ENCODE measurements at regions not wholly inside any gene's neighbourhood (a gene's known extent, or its start where the extent isn't known, plus 50 kb on each side); places are given as distances from the start of the nearest gene placed in this dataset.

DNA sequence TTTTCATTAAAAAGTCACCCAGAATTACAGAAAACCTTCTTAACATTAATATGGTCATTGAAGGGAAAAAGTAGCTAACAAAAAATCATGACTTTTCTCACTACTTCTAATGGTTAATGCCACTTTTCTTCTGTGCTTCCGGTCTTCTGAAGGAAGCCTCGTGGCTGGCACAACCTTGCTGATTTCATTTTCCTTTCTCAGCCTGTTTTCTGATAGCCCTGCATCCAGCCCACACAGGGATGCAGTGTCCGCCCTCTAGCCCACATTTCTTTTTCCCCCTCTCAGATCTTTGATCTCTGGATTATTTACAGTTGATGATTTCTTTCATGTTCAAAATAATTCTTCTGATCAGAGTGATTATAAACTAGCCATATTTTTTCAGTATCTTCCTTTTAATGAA is 655.4 kb upstream of the EPHA7 start:
- Histone ChIP-seq H3K27ac (ENCODE audit: low read length) (no peak overlapping the region), H3K27me3 (ENCODE audit: low read depth, low read length) (no peaks in the 10 kb centered on the region), H3K9me3 (ENCODE audit: control insufficient read depth in 1 of 2, low read length in 2 of 2) (no peaks in the 10 kb centered on the region), H3K4me3 (ENCODE audit: low read depth in 1 of 2, low read length in 2 of 2) (no peak overlapping the region), H3K36me3 (ENCODE audit: control insufficient read depth in 1 of 2, insufficient read depth in 2 of 2, low read length in 2 of 2) (no peaks in the 10 kb centered on the region), H3K4me1 (ENCODE audit: control insufficient read depth in 1 of 2, insufficient read depth in 2 of 2, low read length in 2 of 2) (no peaks in the 10 kb centered on the region)

DNA sequence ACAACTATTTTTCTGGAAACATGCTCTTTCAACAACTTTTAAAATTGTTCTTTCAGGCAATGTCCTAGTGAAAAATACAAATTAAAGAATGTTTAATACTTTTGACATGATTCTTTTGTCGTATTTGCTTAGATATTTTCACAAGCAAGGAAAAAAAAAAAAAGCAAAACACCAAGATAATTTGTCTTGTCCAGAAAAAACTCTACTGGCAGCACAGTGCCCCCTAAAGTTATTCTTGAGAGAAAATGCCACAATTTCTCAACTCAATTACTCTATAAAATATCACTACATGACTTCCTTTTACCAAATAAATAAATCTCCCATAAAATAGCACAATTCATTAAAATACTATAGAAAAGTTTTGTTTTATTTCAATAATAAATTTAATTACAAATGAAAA is 652.5 kb upstream of the EPHA7 start:
- Histone ChIP-seq H3K27me3 (ENCODE audit: low read depth, low read length) (no peaks in the 10 kb centered on the region), H3K4me3 (ENCODE audit: low read depth in 1 of 2, low read length in 2 of 2) (no peak overlapping the region), H3K4me1 (ENCODE audit: control insufficient read depth in 1 of 2, insufficient read depth in 2 of 2, low read length in 2 of 2) (no peaks in the 10 kb centered on the region), H3K36me3 (ENCODE audit: control insufficient read depth in 1 of 2, insufficient read depth in 2 of 2, low read length in 2 of 2) (no peaks in the 10 kb centered on the region), H3K9me3 (ENCODE audit: control insufficient read depth in 1 of 2, low read length in 2 of 2) (no peaks in the 10 kb centered on the region), H3K27ac (ENCODE audit: low read length) (no peak overlapping the region)

DNA sequence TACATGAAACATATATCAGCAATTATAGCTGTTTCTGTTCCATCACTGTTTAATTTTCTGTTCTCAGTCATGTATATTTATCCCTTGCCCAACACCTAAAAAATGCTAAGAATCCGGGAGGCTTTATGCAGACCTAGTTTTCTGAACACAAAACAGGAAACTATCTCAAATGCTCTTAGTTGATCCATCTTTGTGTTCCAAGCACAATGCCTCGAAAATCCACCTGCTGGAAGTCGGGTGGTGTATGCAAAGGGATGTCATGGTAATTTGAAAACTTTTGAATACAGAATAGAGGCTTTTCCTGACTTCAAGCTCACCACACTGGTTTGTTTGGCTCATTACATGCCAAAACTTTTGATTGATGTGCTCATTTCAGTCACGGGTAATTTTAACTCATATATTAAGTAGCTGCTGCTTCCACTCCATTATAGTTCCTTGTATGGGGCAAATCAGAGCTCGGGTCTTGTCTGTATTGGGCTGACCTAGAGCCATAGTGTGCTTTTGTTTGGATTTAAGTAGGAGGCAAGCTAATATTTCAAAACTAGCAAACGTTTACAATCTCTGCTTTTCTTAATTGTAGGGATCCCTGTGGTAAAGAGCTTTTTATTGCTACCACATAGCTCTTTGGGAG is 646.5 kb upstream of the EPHA7 start:
- H3K4me3 ChIP-seq (ENCODE audit: low read depth in 1 of 2, low read length in 2 of 2), result no peak overlapping the region
- H3K4me1 ChIP-seq (ENCODE audit: control insufficient read depth in 1 of 2, insufficient read depth in 2 of 2, low read length in 2 of 2), result no peaks in the 10 kb centered on the region
- H3K27me3 ChIP-seq (ENCODE audit: low read depth, low read length), result no peaks in the 10 kb centered on the region
- no peak overlapping the region for H3K27ac ChIP-seq (ENCODE audit: low read length)
- no peaks in the 10 kb centered on the region for H3K36me3 ChIP-seq (ENCODE audit: control insufficient read depth in 1 of 2, insufficient read depth in 2 of 2, low read length in 2 of 2)
- no peaks in the 10 kb centered on the region for H3K9me3 ChIP-seq (ENCODE audit: control insufficient read depth in 1 of 2, low read length in 2 of 2)

DNA sequence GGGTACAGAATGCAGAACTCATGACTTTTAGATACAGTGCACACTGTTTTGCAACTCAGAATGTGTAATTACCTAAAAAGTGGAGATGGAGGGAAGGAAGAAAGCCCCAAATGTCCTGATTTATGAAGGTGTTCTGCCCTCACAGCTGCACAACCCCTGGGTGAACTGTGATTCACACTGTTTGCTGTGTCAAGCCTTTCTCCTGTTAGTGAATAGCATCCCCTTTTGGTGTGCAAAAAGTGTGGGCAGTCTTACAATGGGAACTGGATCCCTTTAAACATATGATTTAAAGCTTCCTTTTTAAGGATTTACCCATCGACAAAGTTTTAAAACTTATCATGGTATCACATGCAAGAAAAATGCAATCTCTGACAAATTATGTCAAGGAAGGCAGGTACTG is 633.4 kb upstream of the EPHA7 start:
- Histone ChIP-seq H3K36me3 (ENCODE audit: control insufficient read depth in 1 of 2, insufficient read depth in 2 of 2, low read length in 2 of 2) (no peaks in the 10 kb centered on the region), H3K27me3 (ENCODE audit: low read depth, low read length) (no peaks in the 10 kb centered on the region), H3K4me3 (ENCODE audit: low read depth in 1 of 2, low read length in 2 of 2) (no peak overlapping the region), H3K27ac (ENCODE audit: low read length) (no peak overlapping the region), H3K4me1 (ENCODE audit: control insufficient read depth in 1 of 2, insufficient read depth in 2 of 2, low read length in 2 of 2) (no peaks in the 10 kb centered on the region), H3K9me3 (ENCODE audit: control insufficient read depth in 1 of 2, low read length in 2 of 2) (no peaks in the 10 kb centered on the region)

DNA sequence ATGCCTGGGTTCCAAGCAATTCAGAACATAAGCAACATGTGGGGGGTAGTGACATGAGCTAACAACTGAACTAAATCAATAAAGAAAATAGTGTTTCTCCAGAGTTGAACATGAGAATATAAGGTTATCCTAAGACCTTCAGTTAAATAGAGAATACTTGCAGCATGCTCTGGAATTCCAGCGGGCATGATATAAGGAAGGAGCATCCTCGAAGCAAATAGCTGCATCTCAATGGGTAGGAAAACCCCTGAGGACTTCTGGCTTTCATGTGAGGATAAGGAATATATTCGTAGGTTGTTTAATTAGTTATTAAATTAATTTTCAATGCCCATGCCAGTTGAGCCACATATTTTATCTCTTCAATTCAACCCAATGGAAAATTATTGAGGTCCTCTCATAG is 631.2 kb upstream of the EPHA7 start:
- Histone ChIP-seq H3K4me3 (ENCODE audit: low read depth in 1 of 2, low read length in 2 of 2) (no peak overlapping the region), H3K27me3 (ENCODE audit: low read depth, low read length) (no peaks in the 10 kb centered on the region), H3K4me1 (ENCODE audit: control insufficient read depth in 1 of 2, insufficient read depth in 2 of 2, low read length in 2 of 2) (no peaks in the 10 kb centered on the region), H3K9me3 (ENCODE audit: control insufficient read depth in 1 of 2, low read length in 2 of 2) (no peaks in the 10 kb centered on the region), H3K27ac (ENCODE audit: low read length) (no peak overlapping the region), H3K36me3 (ENCODE audit: control insufficient read depth in 1 of 2, insufficient read depth in 2 of 2, low read length in 2 of 2) (no peaks in the 10 kb centered on the region)

DNA sequence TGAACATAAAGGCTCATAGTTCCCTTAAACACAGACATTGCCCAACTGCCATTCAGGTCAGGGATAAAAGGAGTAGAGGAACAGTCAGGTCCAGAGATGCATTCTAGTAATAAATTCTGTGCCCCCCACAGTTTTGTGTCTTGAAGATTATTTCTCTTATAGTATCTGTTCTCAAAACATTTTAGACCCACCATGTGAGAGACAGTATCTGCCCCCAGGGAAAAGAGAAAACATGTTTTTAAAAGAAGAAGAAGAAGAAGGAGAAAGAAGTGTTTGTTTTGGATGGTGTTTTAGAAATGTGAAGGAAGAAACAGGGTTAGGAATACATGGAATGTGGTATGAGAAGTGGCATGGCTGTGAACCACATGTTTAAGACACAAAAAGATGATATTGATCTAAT is 629.6 kb upstream of the EPHA7 start:
- Histone ChIP-seq H3K4me3 (ENCODE audit: low read depth in 1 of 2, low read length in 2 of 2) (no peak overlapping the region), H3K4me1 (ENCODE audit: control insufficient read depth in 1 of 2, insufficient read depth in 2 of 2, low read length in 2 of 2) (no peaks in the 10 kb centered on the region), H3K27ac (ENCODE audit: low read length) (no peak overlapping the region), H3K27me3 (ENCODE audit: low read depth, low read length) (no peaks in the 10 kb centered on the region), H3K9me3 (ENCODE audit: control insufficient read depth in 1 of 2, low read length in 2 of 2) (no peaks in the 10 kb centered on the region), H3K36me3 (ENCODE audit: control insufficient read depth in 1 of 2, insufficient read depth in 2 of 2, low read length in 2 of 2) (no peaks in the 10 kb centered on the region)

DNA sequence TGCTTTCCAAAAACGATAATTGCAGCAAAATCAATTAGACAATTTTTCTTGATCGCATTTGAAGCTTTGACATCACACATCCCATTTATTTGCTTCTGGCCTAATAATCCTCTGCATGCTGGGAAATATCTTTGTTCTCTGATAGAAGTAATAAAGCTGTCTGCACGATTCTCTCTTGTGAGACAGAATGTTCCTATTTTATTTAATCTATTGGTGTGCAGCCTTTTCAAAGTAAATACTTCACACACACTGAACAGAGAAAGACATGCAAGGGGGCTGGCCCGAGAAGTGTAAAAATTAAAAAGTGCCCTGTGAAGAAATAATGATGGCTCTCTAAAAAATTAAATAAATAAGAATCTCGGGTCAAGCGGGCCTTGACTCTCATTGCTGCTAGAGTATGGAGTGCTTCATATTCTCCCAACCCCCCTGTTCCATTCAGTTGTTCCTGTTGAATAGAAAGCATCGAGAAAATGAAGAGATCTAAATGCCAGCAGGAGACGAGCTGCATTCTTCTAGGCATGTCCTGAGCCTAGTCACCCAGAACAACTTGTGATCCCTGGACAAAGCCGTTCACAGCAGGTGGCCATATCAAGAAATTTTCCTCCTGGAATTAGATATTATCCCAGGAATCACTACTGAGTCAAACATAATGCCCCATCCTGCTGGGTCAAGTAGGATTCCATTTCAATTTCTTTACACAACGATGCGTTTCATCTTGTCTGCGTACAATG is 625.9 kb upstream of the EPHA7 start:
- Histone ChIP-seq H3K27me3 (ENCODE audit: low read depth, low read length) (no peaks in the 10 kb centered on the region), H3K4me3 (ENCODE audit: low read depth in 1 of 2, low read length in 2 of 2) (no peak overlapping the region), H3K9me3 (ENCODE audit: control insufficient read depth in 1 of 2, low read length in 2 of 2) (no peaks in the 10 kb centered on the region), H3K36me3 (ENCODE audit: control insufficient read depth in 1 of 2, insufficient read depth in 2 of 2, low read length in 2 of 2) (no peaks in the 10 kb centered on the region), H3K4me1 (ENCODE audit: control insufficient read depth in 1 of 2, insufficient read depth in 2 of 2, low read length in 2 of 2) (no peaks in the 10 kb centered on the region), H3K27ac (ENCODE audit: low read length) (no peak overlapping the region)

DNA sequence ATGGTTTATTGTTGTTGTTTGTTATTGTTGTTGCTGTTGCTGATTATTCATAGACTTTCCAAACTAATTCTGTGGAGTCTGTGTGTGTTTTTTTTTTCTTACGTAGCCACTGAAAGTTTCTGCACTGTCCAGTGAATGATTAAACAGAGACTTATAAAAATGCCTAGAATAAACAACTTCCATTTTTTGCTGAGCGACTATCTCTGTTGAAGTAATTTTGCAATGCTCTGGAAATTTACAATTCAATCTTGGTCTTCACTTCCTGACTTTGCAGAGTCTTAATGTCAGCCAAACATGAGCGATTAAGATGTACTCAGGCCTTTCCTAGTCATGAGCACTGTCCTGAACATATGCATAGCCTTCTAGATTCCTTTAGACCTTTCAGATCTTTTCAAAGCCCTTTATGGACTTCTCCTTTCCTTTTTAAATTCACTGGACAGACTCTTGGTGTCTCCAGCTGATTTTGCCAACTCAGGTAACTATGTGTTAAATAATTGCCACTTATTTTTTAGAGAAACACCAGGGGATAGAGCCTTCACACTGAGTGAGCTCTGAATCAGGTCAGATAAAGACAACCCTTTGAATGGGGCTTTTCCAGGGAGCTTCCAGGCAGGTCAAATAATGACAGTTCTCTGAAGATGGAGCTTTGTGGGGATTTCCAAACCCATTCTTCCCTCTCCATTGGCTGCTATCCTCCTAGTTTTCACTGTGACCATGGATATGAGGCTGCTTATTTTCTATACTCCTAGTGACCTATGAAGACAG is 622.8 kb upstream of the EPHA7 start:
- H3K9me3 ChIP-seq (ENCODE audit: control insufficient read depth in 1 of 2, low read length in 2 of 2), result peaks cover 0 to 6% of the 10 kb centered on the region in 2 donors
- no peak overlapping the region for H3K4me3 ChIP-seq (ENCODE audit: low read depth in 1 of 2, low read length in 2 of 2)
- no peaks in the 10 kb centered on the region for H3K4me1 ChIP-seq (ENCODE audit: control insufficient read depth in 1 of 2, insufficient read depth in 2 of 2, low read length in 2 of 2)
- no peaks in the 10 kb centered on the region for H3K27me3 ChIP-seq (ENCODE audit: low read depth, low read length)
- no peak overlapping the region for H3K27ac ChIP-seq (ENCODE audit: low read length)
- no peaks in the 10 kb centered on the region for H3K36me3 ChIP-seq (ENCODE audit: control insufficient read depth in 1 of 2, insufficient read depth in 2 of 2, low read length in 2 of 2)

DNA sequence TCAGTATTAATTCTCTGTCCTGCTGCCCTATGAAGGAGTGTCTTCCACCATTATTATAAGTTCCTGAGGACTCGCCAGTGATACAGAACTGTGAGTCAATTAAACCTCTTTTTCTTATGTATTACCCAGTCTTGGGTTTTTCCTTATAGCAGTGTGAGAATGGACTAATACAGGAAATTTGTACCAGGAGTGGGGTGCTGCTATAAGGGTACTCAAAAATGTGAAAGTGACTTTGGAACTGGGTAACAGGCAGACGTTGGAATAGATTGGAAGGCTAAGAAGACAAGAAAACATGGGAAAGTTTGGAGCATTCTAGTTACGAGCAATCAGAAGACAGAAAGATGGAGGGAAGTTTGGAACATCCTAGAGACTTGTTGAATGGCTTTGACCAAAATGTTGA is 616.7 kb upstream of the EPHA7 start:
- no peaks in the 10 kb centered on the region for H3K36me3 ChIP-seq (ENCODE audit: control insufficient read depth in 1 of 2, insufficient read depth in 2 of 2, low read length in 2 of 2)
- no peaks in the 10 kb centered on the region for H3K4me1 ChIP-seq (ENCODE audit: control insufficient read depth in 1 of 2, insufficient read depth in 2 of 2, low read length in 2 of 2)
- H3K27me3 ChIP-seq (ENCODE audit: low read depth, low read length), result no peaks in the 10 kb centered on the region
- peaks cover 0 to 22% of the 10 kb centered on the region in 2 donors for H3K9me3 ChIP-seq (ENCODE audit: control insufficient read depth in 1 of 2, low read length in 2 of 2)
- no peak overlapping the region for H3K27ac ChIP-seq (ENCODE audit: low read length)
- H3K4me3 ChIP-seq (ENCODE audit: low read depth in 1 of 2, low read length in 2 of 2), result no peak overlapping the region

DNA sequence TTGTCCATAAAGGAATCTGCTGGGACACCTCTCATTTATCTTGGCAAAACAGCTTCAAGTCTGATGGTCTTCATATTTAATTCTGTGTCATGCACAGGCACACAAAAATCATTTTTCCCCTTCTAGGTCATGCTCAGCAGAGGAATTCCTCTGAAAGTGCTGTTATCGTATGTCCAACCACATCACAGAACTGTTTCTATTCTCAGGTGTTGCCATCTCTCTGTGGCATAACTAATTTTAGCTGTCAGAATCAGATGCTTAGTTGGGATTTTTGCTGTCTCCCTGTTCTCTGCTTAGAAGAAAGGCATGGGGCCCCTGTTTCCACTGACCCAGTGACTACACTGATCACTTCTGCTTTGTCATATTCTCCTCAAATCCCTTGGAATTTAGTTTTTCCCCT is 608.0 kb upstream of the EPHA7 start:
- Histone ChIP-seq H3K36me3 (ENCODE audit: control insufficient read depth in 1 of 2, insufficient read depth in 2 of 2, low read length in 2 of 2) (no peaks in the 10 kb centered on the region), H3K4me3 (ENCODE audit: low read depth in 1 of 2, low read length in 2 of 2) (no peak overlapping the region), H3K27me3 (ENCODE audit: low read depth, low read length) (no peaks in the 10 kb centered on the region), H3K27ac (ENCODE audit: low read length) (no peak overlapping the region), H3K9me3 (ENCODE audit: control insufficient read depth in 1 of 2, low read length in 2 of 2) (peaks cover 0 to 3% of the 10 kb centered on the region in 2 donors), H3K4me1 (ENCODE audit: control insufficient read depth in 1 of 2, insufficient read depth in 2 of 2, low read length in 2 of 2) (no peaks in the 10 kb centered on the region)

DNA sequence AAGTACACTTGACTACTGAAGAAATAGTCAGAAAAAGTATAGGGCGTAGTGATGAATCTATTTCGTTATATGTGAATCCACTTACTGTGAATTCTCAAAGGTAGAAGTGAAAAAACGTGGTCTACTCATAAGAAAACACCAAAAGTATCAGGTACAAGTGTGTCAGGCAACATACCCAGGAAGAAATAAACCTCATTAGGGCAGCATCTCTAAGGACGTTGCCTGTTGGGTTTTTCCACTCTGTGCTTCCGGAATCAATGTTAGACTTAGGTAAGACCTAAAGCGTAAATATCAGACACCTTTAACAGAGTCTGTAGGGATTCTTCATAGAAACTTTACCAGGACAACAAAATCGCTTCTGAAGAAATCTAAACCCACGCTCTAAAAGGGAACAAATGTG is 607.2 kb upstream of the EPHA7 start:
- H3K27ac ChIP-seq (ENCODE audit: low read length), result no peak overlapping the region
- peaks cover 0 to 3% of the 10 kb centered on the region in 2 donors for H3K9me3 ChIP-seq (ENCODE audit: control insufficient read depth in 1 of 2, low read length in 2 of 2)
- H3K4me3 ChIP-seq (ENCODE audit: low read depth in 1 of 2, low read length in 2 of 2), result no peak overlapping the region
- H3K36me3 ChIP-seq (ENCODE audit: control insufficient read depth in 1 of 2, insufficient read depth in 2 of 2, low read length in 2 of 2), result no peaks in the 10 kb centered on the region
- H3K27me3 ChIP-seq (ENCODE audit: low read depth, low read length), result no peaks in the 10 kb centered on the region
- no peaks in the 10 kb centered on the region for H3K4me1 ChIP-seq (ENCODE audit: control insufficient read depth in 1 of 2, insufficient read depth in 2 of 2, low read length in 2 of 2)
